ENCODE measurements at regions not wholly inside any gene's neighbourhood (a gene's known extent, or its start where the extent isn't known, plus 50 kb on each side); places are given as distances from the start of the nearest gene placed in this dataset.
A peak's percentile ranks its signal among the peaks of the same experiment; 100 is the strongest.

GRCh38 chr2:2871480-2872308 lies 505.9 kb downstream of the EIPR1 start:
- intact Hi-C loops (cut with DNase I) = no loop called here

GRCh38 chr2:2870106-2870505 lies 507.5 kb downstream of the EIPR1 start:
- DNase-seq (ENCODE audit: low spot score) = no peak
- intact Hi-C loops (cut with DNase I) = no loop called here

More at GRCh38 chr2:2871480-2872308, 505.9 kb downstream of the EIPR1 start:
- DNase-seq (ENCODE audit: low spot score) = no peak

GRCh38 chr2:2869553-2869952 lies 508.1 kb downstream of the EIPR1 start:
- intact Hi-C loops (cut with DNase I) = no loop called here
- DNase-seq (ENCODE audit: low spot score) = no peak

- intact Hi-C loops (cut with DNase I) = no loop called here
- DNase-seq (ENCODE audit: low spot score) = no peak
Observed at GRCh38 chr2:2868085-2868484, 509.5 kb downstream of the EIPR1 start.

- intact Hi-C loops (cut with DNase I) = no loop called here
Observed at GRCh38 chr2:2867397-2867979, 510.1 kb downstream of the EIPR1 start.

GRCh38 chr2:2866459-2866858 lies 511.2 kb downstream of the EIPR1 start:
- DNase-seq (ENCODE audit: low spot score) = no peak

More at GRCh38 chr2:2867397-2867979, 510.1 kb downstream of the EIPR1 start:
- DNase-seq (ENCODE audit: low spot score) = no peak

GRCh38 chr2:2862386-2862785 lies 515.2 kb downstream of the EIPR1 start:
- no peak for DNase-seq (ENCODE audit: low spot score)
- intact Hi-C loops (cut with DNase I) = no loop called here

More at GRCh38 chr2:2866459-2866858, 511.2 kb downstream of the EIPR1 start:
- intact Hi-C loops (cut with DNase I) = no loop called here

GRCh38 chr2:2861666-2862240 lies 515.9 kb downstream of the EIPR1 start:
- intact Hi-C loops (cut with DNase I) = no loop called here
- no peak for DNase-seq (ENCODE audit: low spot score)

- DNase-seq (ENCODE audit: low spot score) = no peak
- intact Hi-C loops (cut with DNase I) = no loop called here
Observed at GRCh38 chr2:2860589-2861300, 516.9 kb downstream of the EIPR1 start.

GRCh38 chr2:2859732-2860131 lies 517.9 kb downstream of the EIPR1 start:
- intact Hi-C loops (cut with DNase I) = no loop called here
- no peak for DNase-seq (ENCODE audit: low spot score)

GRCh38 chr2:2859164-2859563 lies 518.5 kb downstream of the EIPR1 start:
- intact Hi-C loops (cut with DNase I) = no loop called here
- peak; percentile 69 for DNase-seq (ENCODE audit: low spot score)

- peak; percentile 36 for DNase-seq (ENCODE audit: low spot score)
- intact Hi-C loops (cut with DNase I) = no loop called here
Observed at GRCh38 chr2:2856723-2857415, 520.7 kb downstream of the EIPR1 start.

- no peak for DNase-seq (ENCODE audit: low spot score)
- intact Hi-C loops (cut with DNase I) = no loop called here
Observed at GRCh38 chr2:2855297-2855696, 522.3 kb downstream of the EIPR1 start.

- intact Hi-C loops (cut with DNase I) = no loop called here
- DNase-seq (ENCODE audit: low spot score) = no peak
Observed at GRCh38 chr2:2853346-2853745, 522.3 kb upstream of the MYT1L start.

GRCh38 chr2:2851806-2852777 lies 521.0 kb upstream of the MYT1L start:
- intact Hi-C loops (cut with DNase I) = loop anchor here in 1 of 2 donors (1.0 kb wide), 1 partner anchor 28 kb away; no protein-coding TSS in a partner anchor
- peak; percentile 30 for DNase-seq (ENCODE audit: low spot score)

GRCh38 chr2:2851316-2851715 lies 520.2 kb upstream of the MYT1L start:
- DNase-seq (ENCODE audit: low spot score) = peak; percentile 73
- intact Hi-C loops (cut with DNase I) = loop anchor here in 1 of 2 donors (1.0 kb wide), 1 partner anchor 27 kb away; no protein-coding TSS in a partner anchor

- intact Hi-C loops (cut with DNase I) = loop anchor here in 1 of 2 donors (1.0 kb wide), 1 partner anchor 27 kb away; no protein-coding TSS in a partner anchor
- peak; percentile 14 for DNase-seq (ENCODE audit: low spot score)
Observed at GRCh38 chr2:2850859-2851258, 519.8 kb upstream of the MYT1L start.

- peak; percentile 67 for DNase-seq (ENCODE audit: low spot score)
Observed at GRCh38 chr2:2850218-2850755, 519.2 kb upstream of the MYT1L start.

More at GRCh38 chr2:2850218-2850755, 519.2 kb upstream of the MYT1L start:
- intact Hi-C loops (cut with DNase I) = no loop called here
